GM23338 (cell line): ENCODE measurements at regions not wholly inside any gene's neighbourhood (a gene's known extent, or its start where the extent isn't known, plus 50 kb on each side); places are given as distances from the start of the nearest gene placed in this dataset.

Experiments used
- ATAC-seq: fragments of 200-7000 bp; cut with Tn5 transposase; 3 replicates; pipeline ENCODE4 v1.9.1; 2020
- DNase-seq: peaks from one replicate; pipeline ENCODE4 v3.0.0-alpha.2; 2015; ENCODE audit warnings: low spot score
- H2AFZ ChIP-seq: fragments of 200-600 bp; sonication (generic); 2 replicates; pipeline ENCODE4 v1.8.0; 2016; ENCODE audit warnings: antibody characterized with exemption, mild to moderate bottlenecking, moderate library complexity
- H3F3A ChIP-seq: fragments of 200-600 bp; sonication (generic); replicated peaks from 2 replicates; pipeline ENCODE4 v1.8.0; 2017; ENCODE audit warnings: antibody characterized with exemption, mixed run types, low read depth
- H3K27ac ChIP-seq: fragments of 200-600 bp; sonication (generic); 2 replicates; pipeline ENCODE4 v1.6.1; 2016; ENCODE audit warnings: low read depth
- H3K27me3 ChIP-seq: fragments of 200-600 bp; sonication (generic); 2 replicates; pipeline ENCODE4 v1.8.0; 2016; ENCODE audit warnings: mild to moderate bottlenecking, mixed run types, moderate library complexity; ENCODE audit not compliant: insufficient read depth
- H3K36me3 ChIP-seq: fragments of 200-600 bp; sonication (generic); 2 replicates; pipeline ENCODE4 v1.8.0; 2016; ENCODE audit warnings: mild to moderate bottlenecking; ENCODE audit not compliant: insufficient read depth
- H3K4me1 ChIP-seq: fragments of 200-600 bp; sonication (generic); 2 replicates; pipeline ENCODE4 v1.8.0; 2016; ENCODE audit warnings: mild to moderate bottlenecking, moderate library complexity; ENCODE audit not compliant: insufficient read depth
- H3K4me2 ChIP-seq: fragments of 200-600 bp; sonication (generic); 2 replicates; pipeline ENCODE4 v1.7.1; 2017; ENCODE audit warnings: mixed run types
- H3K4me3 ChIP-seq: fragments of 200-600 bp; sonication (generic); 2 replicates; pipeline ENCODE4 v1.6.1; 2016; ENCODE audit warnings: mixed run types
- H3K79me2 ChIP-seq: fragments of 200-600 bp; sonication (generic); replicated peaks from 2 replicates; pipeline ENCODE4 v1.8.0; 2017; ENCODE audit warnings: mild to moderate bottlenecking; ENCODE audit not compliant: insufficient read depth
- H3K9me2 ChIP-seq: fragments of 200-600 bp; sonication (generic); 2 replicates; pipeline ENCODE4 v1.8.0; 2017; ENCODE audit not compliant: insufficient read depth
- H4K20me1 ChIP-seq: fragments of 200-600 bp; sonication (generic); replicated peaks from 2 replicates; pipeline ENCODE4 v1.8.0; 2017; ENCODE audit warnings: mild to moderate bottlenecking; ENCODE audit not compliant: insufficient read depth
- H3K27ac Mint-ChIP-seq: 2 replicates; pipeline ENCODE4 v1.8.0; 2020; ENCODE audit warnings: inconsistent platforms, mild to moderate bottlenecking, moderate library complexity, mixed read lengths
- H3K27me3 Mint-ChIP-seq: 3 replicates; pipeline ENCODE4 v1.8.0; 2022; ENCODE audit warnings: low read depth, mild to moderate bottlenecking, moderate library complexity, mixed read lengths, inconsistent platforms; ENCODE audit not compliant: insufficient read depth, poor library complexity
- H3K36me3 Mint-ChIP-seq: 3 replicates; pipeline ENCODE4 v1.8.0; 2021; ENCODE audit warnings: low read depth, mild to moderate bottlenecking, inconsistent platforms, moderate library complexity, mixed read lengths
- H3K4me1 Mint-ChIP-seq: 3 replicates; pipeline ENCODE4 v1.8.0; 2020; ENCODE audit warnings: mild to moderate bottlenecking, inconsistent platforms, mixed read lengths
- H3K4me3 Mint-ChIP-seq: 3 replicates; pipeline ENCODE4 v1.8.0; 2021; ENCODE audit warnings: moderate library complexity, mild to moderate bottlenecking, inconsistent platforms, mixed read lengths
- H3K9me3 Mint-ChIP-seq: 3 replicates; pipeline ENCODE4 v1.8.0; 2020; ENCODE audit warnings: moderate library complexity, mild to moderate bottlenecking, inconsistent platforms, mixed read lengths
- CREB1 ChIP-seq: fragments of 250-450 bp; sonication (Bioruptor Pico); IDR thresholded peaks from 2 replicates; pipeline ENCODE4 v1.5.0; 2020; ENCODE audit warnings: low read depth, mild to moderate bottlenecking, moderate library complexity
- EZH2 ChIP-seq: fragments of 200-600 bp; sonication (generic); IDR thresholded peaks from one replicate; pipeline ENCODE4 v1.8.0; 2017; ENCODE audit warnings: antibody characterized with exemption, mild to moderate bottlenecking, low read depth; ENCODE audit not compliant: unreplicated experiment
- EZH2phosphoT487 ChIP-seq: fragments of 200-600 bp; sonication (generic); IDR thresholded peaks from one replicate; pipeline ENCODE4 v1.8.1; 2018; ENCODE audit warnings: antibody characterized with exemption; ENCODE audit not compliant: unreplicated experiment
- JUNB ChIP-seq: IDR thresholded peaks from one replicate; pipeline ENCODE4 v1.6.1; 2016; ENCODE audit warnings: antibody characterized with exemption; ENCODE audit not compliant: unreplicated experiment
- NANOG ChIP-seq: IDR thresholded peaks from 2 replicates; pipeline ENCODE4 v1.6.1; 2016; ENCODE audit warnings: antibody characterized with exemption, borderline replicate concordance
- POLR2AphosphoS5 ChIP-seq: IDR thresholded peaks from 2 replicates; pipeline ENCODE4 v1.6.1; 2016; ENCODE audit warnings: antibody characterized with exemption, low read depth
- STAT1 ChIP-seq: IDR thresholded peaks from one replicate; pipeline ENCODE4 v1.6.1; 2016; ENCODE audit warnings: antibody characterized with exemption; ENCODE audit not compliant: unreplicated experiment
- ZNF114 ChIP-seq: fragments of 250-450 bp; sonication (Bioruptor Pico); IDR thresholded peaks from 2 replicates; pipeline ENCODE4 v1.5.0; 2020; ENCODE audit warnings: mild to moderate bottlenecking, moderate library complexity
- ZNF331 ChIP-seq: fragments of 250-450 bp; sonication (Bioruptor Pico); IDR thresholded peaks from 2 replicates; pipeline ENCODE4 v1.5.0; 2020; ENCODE audit warnings: low read depth, mild to moderate bottlenecking, moderate library complexity
- ZNF462 ChIP-seq: fragments of 250-450 bp; sonication (Bioruptor Pico); IDR thresholded peaks from 2 replicates; pipeline ENCODE4 v1.5.0; 2020; ENCODE audit warnings: mild to moderate bottlenecking, moderate library complexity
- TF ChIP-seq, protein P1 (sequence below): IDR thresholded peaks from 2 replicates; pipeline ENCODE4 v1.6.1; 2016; ENCODE audit warnings: antibody characterized with exemption
- TF ChIP-seq, protein P2 (sequence below): IDR thresholded peaks from one replicate; pipeline ENCODE4 v1.6.1; 2018; ENCODE audit warnings: antibody characterized with exemption; ENCODE audit not compliant: unreplicated experiment
- TF ChIP-seq, protein P3 (sequence below), 2 experiments: fragments of 200-600 bp in 1 of 2; sonication (generic) in 1 of 2; conservative IDR thresholded peaks; 2 replicates each; pipeline versions ENCODE4 v1.5.1 to v1.6.1; 2016 to 2017; ENCODE audit warnings: antibody characterized with exemption in 2 of 2, low read depth in 2 of 2, mild to moderate bottlenecking in 2 of 2, moderate library complexity in 1 of 2

DNA sequence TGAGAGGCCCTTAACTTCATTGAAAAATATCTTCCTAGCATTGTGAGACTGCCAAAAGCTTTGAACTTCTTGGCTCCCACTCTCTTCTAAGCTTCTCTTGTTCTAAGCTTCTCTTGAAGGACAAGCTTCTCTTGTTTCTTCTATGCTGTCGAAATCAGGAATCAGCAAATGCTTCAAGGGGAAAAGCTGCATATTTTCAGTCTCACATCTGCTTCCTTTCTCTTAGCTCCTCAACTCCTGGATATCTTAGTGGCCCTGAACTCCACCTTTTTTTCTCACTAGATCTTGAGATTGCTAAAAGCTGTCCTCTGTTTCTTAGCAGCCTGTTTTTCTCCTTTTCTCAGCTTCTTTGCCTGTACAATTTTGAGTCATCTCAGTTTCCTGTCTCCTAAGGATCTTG lies 73.0 kb downstream of the NEUROD6 start:
- no peaks in the 10 kb centered on the region for H3K4me1 Mint-ChIP-seq
- H3K36me3 Mint-ChIP-seq, result no peaks in the 10 kb centered on the region
- H3K27ac Mint-ChIP-seq, result no peak overlapping the region

More for the DNA sequence above, 73.0 kb downstream of the NEUROD6 start:
- no peak for ATAC-seq
- no peak for DNase-seq
- H3K9me2 ChIP-seq, result no peaks in the 10 kb centered on the region
- no peaks in the 10 kb centered on the region for H3K27me3 Mint-ChIP-seq
- H2AFZ ChIP-seq, result peak overlapping the region; percentile 34; the same call in 1 of the 2 replicates
- no peaks in the 10 kb centered on the region for H3F3A ChIP-seq
- no peaks in the 10 kb centered on the region for H3K79me2 ChIP-seq
- no peaks in the 10 kb centered on the region for H3K9me3 Mint-ChIP-seq
- no peaks in the 10 kb centered on the region for H3K4me1 ChIP-seq
- H3K4me3 ChIP-seq, result no peak overlapping the region
- no peak overlapping the region for H3K27ac ChIP-seq
- H3K27me3 ChIP-seq, result no peaks in the 10 kb centered on the region
- H3K4me2 ChIP-seq, result no peak overlapping the region
- no peak overlapping the region for H3K4me3 Mint-ChIP-seq
- no peaks in the 10 kb centered on the region for H4K20me1 ChIP-seq
- TF ChIP-seq, protein P1, sequence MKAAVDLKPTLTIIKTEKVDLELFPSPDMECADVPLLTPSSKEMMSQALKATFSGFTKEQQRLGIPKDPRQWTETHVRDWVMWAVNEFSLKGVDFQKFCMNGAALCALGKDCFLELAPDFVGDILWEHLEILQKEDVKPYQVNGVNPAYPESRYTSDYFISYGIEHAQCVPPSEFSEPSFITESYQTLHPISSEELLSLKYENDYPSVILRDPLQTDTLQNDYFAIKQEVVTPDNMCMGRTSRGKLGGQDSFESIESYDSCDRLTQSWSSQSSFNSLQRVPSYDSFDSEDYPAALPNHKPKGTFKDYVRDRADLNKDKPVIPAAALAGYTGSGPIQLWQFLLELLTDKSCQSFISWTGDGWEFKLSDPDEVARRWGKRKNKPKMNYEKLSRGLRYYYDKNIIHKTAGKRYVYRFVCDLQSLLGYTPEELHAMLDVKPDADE, result no peak
- TF ChIP-seq STAT1 (no peak), ZNF462 (no peak), POLR2AphosphoS5 (no peak), EZH2phosphoT487 (no peak), JUNB (no peak), CREB1 (CRISPR knock-in tag) (no peak), ZNF331 (no peak), ZNF114 (CRISPR knock-in tag) (no peak), EZH2 (no peak), NANOG (no peak)
- TF ChIP-seq, protein P2, sequence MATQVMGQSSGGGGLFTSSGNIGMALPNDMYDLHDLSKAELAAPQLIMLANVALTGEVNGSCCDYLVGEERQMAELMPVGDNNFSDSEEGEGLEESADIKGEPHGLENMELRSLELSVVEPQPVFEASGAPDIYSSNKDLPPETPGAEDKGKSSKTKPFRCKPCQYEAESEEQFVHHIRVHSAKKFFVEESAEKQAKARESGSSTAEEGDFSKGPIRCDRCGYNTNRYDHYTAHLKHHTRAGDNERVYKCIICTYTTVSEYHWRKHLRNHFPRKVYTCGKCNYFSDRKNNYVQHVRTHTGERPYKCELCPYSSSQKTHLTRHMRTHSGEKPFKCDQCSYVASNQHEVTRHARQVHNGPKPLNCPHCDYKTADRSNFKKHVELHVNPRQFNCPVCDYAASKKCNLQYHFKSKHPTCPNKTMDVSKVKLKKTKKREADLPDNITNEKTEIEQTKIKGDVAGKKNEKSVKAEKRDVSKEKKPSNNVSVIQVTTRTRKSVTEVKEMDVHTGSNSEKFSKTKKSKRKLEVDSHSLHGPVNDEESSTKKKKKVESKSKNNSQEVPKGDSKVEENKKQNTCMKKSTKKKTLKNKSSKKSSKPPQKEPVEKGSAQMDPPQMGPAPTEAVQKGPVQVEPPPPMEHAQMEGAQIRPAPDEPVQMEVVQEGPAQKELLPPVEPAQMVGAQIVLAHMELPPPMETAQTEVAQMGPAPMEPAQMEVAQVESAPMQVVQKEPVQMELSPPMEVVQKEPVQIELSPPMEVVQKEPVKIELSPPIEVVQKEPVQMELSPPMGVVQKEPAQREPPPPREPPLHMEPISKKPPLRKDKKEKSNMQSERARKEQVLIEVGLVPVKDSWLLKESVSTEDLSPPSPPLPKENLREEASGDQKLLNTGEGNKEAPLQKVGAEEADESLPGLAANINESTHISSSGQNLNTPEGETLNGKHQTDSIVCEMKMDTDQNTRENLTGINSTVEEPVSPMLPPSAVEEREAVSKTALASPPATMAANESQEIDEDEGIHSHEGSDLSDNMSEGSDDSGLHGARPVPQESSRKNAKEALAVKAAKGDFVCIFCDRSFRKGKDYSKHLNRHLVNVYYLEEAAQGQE, result no peak
- TF ChIP-seq, protein P3, sequence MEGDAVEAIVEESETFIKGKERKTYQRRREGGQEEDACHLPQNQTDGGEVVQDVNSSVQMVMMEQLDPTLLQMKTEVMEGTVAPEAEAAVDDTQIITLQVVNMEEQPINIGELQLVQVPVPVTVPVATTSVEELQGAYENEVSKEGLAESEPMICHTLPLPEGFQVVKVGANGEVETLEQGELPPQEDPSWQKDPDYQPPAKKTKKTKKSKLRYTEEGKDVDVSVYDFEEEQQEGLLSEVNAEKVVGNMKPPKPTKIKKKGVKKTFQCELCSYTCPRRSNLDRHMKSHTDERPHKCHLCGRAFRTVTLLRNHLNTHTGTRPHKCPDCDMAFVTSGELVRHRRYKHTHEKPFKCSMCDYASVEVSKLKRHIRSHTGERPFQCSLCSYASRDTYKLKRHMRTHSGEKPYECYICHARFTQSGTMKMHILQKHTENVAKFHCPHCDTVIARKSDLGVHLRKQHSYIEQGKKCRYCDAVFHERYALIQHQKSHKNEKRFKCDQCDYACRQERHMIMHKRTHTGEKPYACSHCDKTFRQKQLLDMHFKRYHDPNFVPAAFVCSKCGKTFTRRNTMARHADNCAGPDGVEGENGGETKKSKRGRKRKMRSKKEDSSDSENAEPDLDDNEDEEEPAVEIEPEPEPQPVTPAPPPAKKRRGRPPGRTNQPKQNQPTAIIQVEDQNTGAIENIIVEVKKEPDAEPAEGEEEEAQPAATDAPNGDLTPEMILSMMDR (conservative IDR thresholded peaks at IDR 0.05; ENCODE audit: low read depth in 2 of 2), result no peak
- H3K36me3 ChIP-seq, result no peaks in the 10 kb centered on the region
